Karpas-422 (cell line): ENCODE measurements at regions not wholly inside any gene's neighbourhood (a gene's known extent, or its start where the extent isn't known, plus 50 kb on each side); places are given as distances from the start of the nearest gene placed in this dataset.

Experiments used
- DNase-seq: peaks from one replicate; pipeline ENCODE4 v3.0.0-alpha.2; 2015
- H2AFZ ChIP-seq: fragments of 200-600 bp; sonication (generic); 2 replicates; pipeline ENCODE4 v1.6.1; 2014; ENCODE audit warnings: antibody characterized with exemption, low read length, mixed read lengths
- H3K27ac ChIP-seq: fragments of 200-600 bp; sonication (generic); 2 replicates; pipeline ENCODE4 v1.5.1; 2014; ENCODE audit warnings: mild to moderate bottlenecking, low read length, moderate library complexity
- H3K27me3 ChIP-seq: fragments of 200-600 bp; sonication (generic); 2 replicates; pipeline ENCODE4 v1.6.1; 2014; ENCODE audit warnings: low read length, mixed read lengths
- H3K36me3 ChIP-seq: fragments of 200-600 bp; sonication (generic); 2 replicates; pipeline ENCODE4 v1.6.1; 2014; ENCODE audit warnings: low read length, mixed read lengths; ENCODE audit not compliant: insufficient read depth
- H3K4me1 ChIP-seq: fragments of 200-600 bp; sonication (generic); 2 replicates; pipeline ENCODE4 v1.6.1; 2014; ENCODE audit warnings: mild to moderate bottlenecking, low read length, mixed read lengths
- H3K4me2 ChIP-seq: fragments of 200-600 bp; sonication (generic); 2 replicates; pipeline ENCODE4 v1.6.1; 2014; ENCODE audit warnings: low read length, low read depth, mild to moderate bottlenecking; ENCODE audit not compliant: poor library complexity, severe bottlenecking
- H3K4me3 ChIP-seq: fragments of 200-600 bp; sonication (generic); 2 replicates; pipeline ENCODE4 v1.5.1; 2014; ENCODE audit warnings: mild to moderate bottlenecking, antibody characterized with exemption, low read length, mixed read lengths
- H3K79me2 ChIP-seq: fragments of 200-600 bp; sonication (generic); 2 replicates; pipeline ENCODE4 v1.6.1; 2014; ENCODE audit warnings: mild to moderate bottlenecking, low read length, mixed read lengths
- H3K9ac ChIP-seq: fragments of 200-600 bp; sonication (generic); 2 replicates; pipeline ENCODE4 v1.6.0; 2014; ENCODE audit warnings: low read length
- H3K9me2 ChIP-seq: fragments of 200-600 bp; sonication (generic), shearing (Covaris generic); replicated peaks from 2 replicates; pipeline ENCODE4 v1.6.0; 2014; ENCODE audit warnings: mild to moderate bottlenecking, low read length, moderate library complexity; ENCODE audit not compliant: insufficient read depth
- H3K9me3 ChIP-seq: fragments of 300-700, 200-600 bp; sonication (generic); 2 replicates; pipeline ENCODE4 v1.6.1; 2014; ENCODE audit warnings: low read length, mixed read lengths
- H4K20me1 ChIP-seq: fragments of 200-600 bp; sonication (generic); 2 replicates; pipeline ENCODE4 v1.6.1; 2014; ENCODE audit warnings: mild to moderate bottlenecking, antibody characterized with exemption, low read length, low read depth; ENCODE audit not compliant: insufficient read depth

GRCh38 chr15:25624504-25625177 is 185.8 kb upstream of the UBE3A start:
- no peak overlapping the region for H3K4me3 ChIP-seq
- H3K36me3 ChIP-seq = no peaks in the 10 kb centered on the region
- H2AFZ ChIP-seq = no peak overlapping the region
- H3K79me2 ChIP-seq = no peaks in the 10 kb centered on the region
- no peaks in the 10 kb centered on the region for H4K20me1 ChIP-seq
- no peak overlapping the region for H3K4me2 ChIP-seq
- no peak overlapping the region for H3K27ac ChIP-seq
- H3K9ac ChIP-seq = no peak overlapping the region
- H3K27me3 ChIP-seq = no peaks in the 10 kb centered on the region
- H3K9me2 ChIP-seq = no peaks in the 10 kb centered on the region
- H3K4me1 ChIP-seq = no peaks in the 10 kb centered on the region
- peaks cover 4% of the 10 kb centered on the region; the same call in 1 of the 2 replicates for H3K9me3 ChIP-seq
- DNase-seq = no peak

DNA sequence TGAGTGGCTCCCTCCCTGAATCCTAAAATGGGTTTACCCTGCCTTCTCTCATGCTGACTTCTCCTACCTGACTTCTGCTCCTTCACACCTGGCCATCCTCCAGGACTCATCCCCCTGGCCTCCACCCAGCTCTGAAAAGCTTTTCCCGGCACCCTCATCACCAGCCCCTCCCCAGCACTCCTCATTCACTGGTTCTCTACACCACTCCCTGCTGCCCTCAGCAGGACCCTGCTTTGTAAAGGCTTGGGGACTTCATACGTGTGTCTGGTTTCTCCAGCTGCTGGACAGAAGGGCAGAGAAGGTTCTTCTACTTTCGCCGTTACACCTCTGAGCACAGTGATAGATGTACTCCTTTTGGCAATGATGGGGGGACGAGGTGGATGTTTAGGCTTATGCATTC is 184.9 kb upstream of the UBE3A start:
- Histone ChIP-seq H3K27ac (no peak overlapping the region), H3K36me3 (no peaks in the 10 kb centered on the region), H3K79me2 (no peaks in the 10 kb centered on the region), H3K4me1 (no peaks in the 10 kb centered on the region), H3K9me2 (no peaks in the 10 kb centered on the region), H3K4me3 (no peak overlapping the region), H3K27me3 (no peaks in the 10 kb centered on the region), H3K9me3 (peaks cover 7% of the 10 kb centered on the region), H3K4me2 (no peak overlapping the region), H3K9ac (no peak overlapping the region), H4K20me1 (no peaks in the 10 kb centered on the region), H2AFZ (no peak overlapping the region)
- no peak for DNase-seq

DNA sequence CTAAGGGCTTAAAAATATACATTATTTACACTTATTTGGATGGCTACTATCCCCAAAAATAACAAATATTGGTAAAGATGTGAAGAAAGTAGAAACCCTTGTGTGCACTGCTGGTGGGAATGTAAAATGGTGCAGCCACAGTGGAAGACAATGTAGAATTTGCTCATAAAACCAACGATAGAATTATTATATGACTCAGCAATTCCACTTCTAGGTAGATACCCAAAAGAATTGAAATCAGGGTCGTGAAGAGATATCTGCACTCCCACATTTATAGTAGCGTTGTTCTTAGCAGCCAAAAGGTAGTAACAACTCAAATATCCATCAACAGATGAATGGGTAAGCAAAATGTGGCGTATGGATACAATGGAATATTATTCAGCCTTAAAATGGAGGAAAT is 181.6 kb upstream of the UBE3A start:
- Histone ChIP-seq H3K27me3 (no peaks in the 10 kb centered on the region), H3K9me2 (no peaks in the 10 kb centered on the region), H2AFZ (no peak overlapping the region), H3K4me2 (no peak overlapping the region), H3K9me3 (peaks cover 13% of the 10 kb centered on the region), H3K4me1 (no peaks in the 10 kb centered on the region), H3K9ac (no peak overlapping the region), H4K20me1 (no peaks in the 10 kb centered on the region), H3K27ac (no peak overlapping the region), H3K4me3 (no peak overlapping the region), H3K79me2 (no peaks in the 10 kb centered on the region), H3K36me3 (no peaks in the 10 kb centered on the region)
- no peak for DNase-seq

DNA sequence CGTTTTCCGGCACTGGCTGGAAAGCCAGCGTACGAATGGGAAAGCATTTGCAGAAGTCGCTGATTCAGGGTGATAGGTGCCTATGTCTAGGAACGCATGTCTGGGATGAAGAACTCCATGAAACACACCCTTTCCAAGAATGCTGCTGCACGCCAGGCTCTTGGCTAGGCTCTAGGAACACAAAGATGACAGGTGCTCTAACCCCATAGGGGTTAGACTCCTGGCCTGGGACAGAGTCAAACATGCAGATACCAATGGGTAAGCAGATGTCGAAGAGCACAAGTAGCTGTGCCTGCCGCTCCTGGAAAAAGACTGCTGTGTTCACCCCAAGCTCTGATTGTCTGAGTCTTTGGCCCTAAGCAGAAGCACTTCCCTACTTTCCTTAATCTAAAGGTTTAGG is 180.9 kb upstream of the UBE3A start:
- peaks cover 13% of the 10 kb centered on the region for H3K9me3 ChIP-seq
- DNase-seq = no peak
- no peaks in the 10 kb centered on the region for H3K27me3 ChIP-seq
- H4K20me1 ChIP-seq = no peaks in the 10 kb centered on the region
- no peaks in the 10 kb centered on the region; the same call in 1 of the 2 replicates for H3K9me2 ChIP-seq
- H3K4me3 ChIP-seq = no peak overlapping the region
- no peaks in the 10 kb centered on the region for H3K36me3 ChIP-seq
- no peaks in the 10 kb centered on the region for H3K79me2 ChIP-seq
- no peaks in the 10 kb centered on the region for H3K4me1 ChIP-seq
- H3K27ac ChIP-seq = no peak overlapping the region
- H3K9ac ChIP-seq = no peak overlapping the region
- no peak overlapping the region for H3K4me2 ChIP-seq
- H2AFZ ChIP-seq = no peak overlapping the region

DNA sequence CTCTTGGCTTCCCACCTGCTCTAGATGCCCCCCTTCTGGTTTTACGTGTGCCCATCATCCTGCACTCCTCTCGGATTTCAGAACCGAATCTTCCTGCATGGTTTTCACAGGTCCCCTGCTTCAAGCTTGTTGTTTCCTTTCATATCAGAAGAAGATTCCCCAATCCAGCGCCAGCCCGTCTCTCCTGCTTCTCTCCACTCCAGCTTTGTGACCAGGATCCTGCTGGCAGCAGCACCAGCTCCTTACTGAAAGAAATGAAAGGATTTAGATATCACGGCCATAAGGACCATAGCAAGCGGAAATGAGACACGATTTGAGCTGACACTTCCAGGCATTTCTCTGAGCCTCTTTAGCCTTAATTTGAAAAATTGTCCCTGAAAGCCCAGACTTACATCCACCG is 180.3 kb upstream of the UBE3A start:
- Histone ChIP-seq H3K4me1 (no peaks in the 10 kb centered on the region), H4K20me1 (no peaks in the 10 kb centered on the region), H3K4me2 (no peak overlapping the region), H3K27me3 (no peaks in the 10 kb centered on the region), H2AFZ (no peak overlapping the region), H3K79me2 (no peaks in the 10 kb centered on the region), H3K9me2 (no peaks in the 10 kb centered on the region; the same call in 1 of the 2 replicates), H3K4me3 (no peak overlapping the region), H3K27ac (no peak overlapping the region), H3K9ac (no peak overlapping the region), H3K9me3 (peaks cover 13% of the 10 kb centered on the region), H3K36me3 (no peaks in the 10 kb centered on the region)
- no peak for DNase-seq

DNA sequence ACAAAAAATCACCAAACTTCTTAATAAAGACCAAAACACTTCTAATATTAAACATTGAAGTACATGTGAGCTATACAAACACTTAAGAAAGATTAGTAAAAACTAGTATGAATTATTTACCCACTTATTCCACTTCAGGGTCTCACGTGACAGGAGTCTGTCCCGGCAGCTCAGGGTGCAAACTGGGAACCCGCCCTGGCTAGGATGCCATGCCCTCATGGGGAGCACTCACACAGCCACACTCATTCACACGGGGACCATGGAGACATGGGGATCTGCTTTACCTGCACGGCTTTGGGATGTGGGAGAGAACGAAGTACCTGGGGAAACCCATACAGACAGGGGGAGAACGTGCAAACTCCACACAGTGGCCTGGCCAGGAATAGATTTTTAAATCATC is 179.3 kb upstream of the UBE3A start:
- Histone ChIP-seq H2AFZ (no peak overlapping the region), H3K4me3 (no peak overlapping the region), H3K4me2 (no peak overlapping the region), H4K20me1 (no peaks in the 10 kb centered on the region), H3K36me3 (no peaks in the 10 kb centered on the region), H3K9ac (no peak overlapping the region), H3K4me1 (no peaks in the 10 kb centered on the region), H3K9me2 (no peaks in the 10 kb centered on the region; the same call in 1 of the 2 replicates), H3K27me3 (no peaks in the 10 kb centered on the region), H3K27ac (no peak overlapping the region), H3K9me3 (peaks cover 13% of the 10 kb centered on the region), H3K79me2 (no peaks in the 10 kb centered on the region)
- no peak for DNase-seq

GRCh38 chr15:25616471-25616870 is 177.6 kb upstream of the UBE3A start:
- H3K9me2 ChIP-seq = no peaks in the 10 kb centered on the region; the same call in 1 of the 2 replicates
- no peak overlapping the region for H3K4me2 ChIP-seq
- H3K9me3 ChIP-seq = peaks cover 17% of the 10 kb centered on the region

DNA sequence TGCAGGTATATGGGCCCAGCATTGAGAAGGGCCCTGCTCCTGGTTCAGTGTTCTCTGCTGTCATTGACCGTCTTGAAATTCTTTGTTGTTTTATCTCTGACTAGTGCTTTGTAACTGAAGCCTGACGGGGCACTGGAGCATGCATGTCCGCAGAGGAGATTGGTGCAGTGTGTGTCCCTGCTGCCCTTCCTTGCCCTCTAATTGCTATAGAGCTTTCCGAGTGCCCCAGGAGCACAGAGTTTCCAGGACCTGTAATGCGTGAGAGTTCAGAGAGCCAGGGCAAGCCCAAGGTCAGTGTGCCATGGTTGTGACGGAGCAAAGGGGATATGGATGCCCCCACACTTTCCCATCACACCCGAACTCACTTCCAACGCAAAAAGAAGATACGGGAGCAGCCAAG is 174.3 kb upstream of the UBE3A start:
- Histone ChIP-seq H3K9me3 (peaks cover 7% of the 10 kb centered on the region), H3K9me2 (no peaks in the 10 kb centered on the region; the same call in 1 of the 2 replicates), H3K4me3 (no peak overlapping the region), H4K20me1 (no peaks in the 10 kb centered on the region), H3K4me1 (no peaks in the 10 kb centered on the region), H3K4me2 (no peak overlapping the region), H3K9ac (no peak overlapping the region), H3K79me2 (no peaks in the 10 kb centered on the region), H2AFZ (no peak overlapping the region), H3K36me3 (no peaks in the 10 kb centered on the region), H3K27ac (no peak overlapping the region), H3K27me3 (no peaks in the 10 kb centered on the region)
- no peak for DNase-seq

More at GRCh38 chr15:25616471-25616870, 177.6 kb upstream of the UBE3A start:
- H3K27me3 ChIP-seq = no peaks in the 10 kb centered on the region
- no peak overlapping the region for H3K27ac ChIP-seq
- no peak overlapping the region for H2AFZ ChIP-seq
- H3K4me3 ChIP-seq = no peak overlapping the region
- no peaks in the 10 kb centered on the region for H3K36me3 ChIP-seq
- H3K9ac ChIP-seq = no peak overlapping the region
- no peaks in the 10 kb centered on the region for H3K79me2 ChIP-seq
- no peaks in the 10 kb centered on the region for H4K20me1 ChIP-seq
- no peaks in the 10 kb centered on the region for H3K4me1 ChIP-seq
- DNase-seq = no peak
